Calu3 (cell line): ENCODE measurements at regions not wholly inside any gene's neighbourhood (a gene's known extent, or its start where the extent isn't known, plus 50 kb on each side); places are given as distances from the start of the nearest gene placed in this dataset.

Source experiments
- BruUV-seq: library from RNA; stranded (reverse); fragments of 400-500 nt; replicated peaks from 2 replicates; lab custom pipeline; 2021; lab: Mats Ljungman, UMichigan
- CTCF ChIA-PET: fragments of 300-600 bp; sonication (Branson Sonifier 250); formaldehyde crosslinking; loops from one replicate; lab custom pipeline; 2022; ENCODE audit warnings: antibody characterized with exemption; lab: Charles Lee
- DNase-seq: peaks from one replicate; pipeline ENCODE4 v3.0.0; 2022
- H3K27ac Mint-ChIP-seq: one replicate; pipeline ENCODE4 v1.8.0; 2022; ENCODE audit warnings: mixed read lengths; ENCODE audit not compliant: unreplicated experiment
- H3K27me3 Mint-ChIP-seq: one replicate; pipeline ENCODE4 v1.8.0; 2022; ENCODE audit warnings: mixed read lengths; ENCODE audit not compliant: unreplicated experiment
- H3K36me3 Mint-ChIP-seq: one replicate; pipeline ENCODE4 v1.8.0; 2022; ENCODE audit warnings: mild to moderate bottlenecking, moderate library complexity, mixed read lengths; ENCODE audit not compliant: insufficient read depth, unreplicated experiment
- H3K4me1 Mint-ChIP-seq: one replicate; pipeline ENCODE4 v1.8.0; 2022; ENCODE audit warnings: mild to moderate bottlenecking, low read depth, mixed read lengths; ENCODE audit not compliant: unreplicated experiment
- H3K4me3 Mint-ChIP-seq: one replicate; pipeline ENCODE4 v1.8.0; 2022; ENCODE audit warnings: mild to moderate bottlenecking, low read depth, moderate library complexity, mixed read lengths; ENCODE audit not compliant: unreplicated experiment
- H3K9me3 Mint-ChIP-seq: one replicate; pipeline ENCODE4 v1.8.0; 2022; ENCODE audit warnings: low read depth, mixed read lengths; ENCODE audit not compliant: unreplicated experiment
- intact Hi-C: fragments of 100-400 bp; cut with micrococcal nuclease; formaldehyde crosslinking; loops from one replicate; pipeline ENCODE4 v1.10.0; 2022; ENCODE audit not compliant: unreplicated experiment
- TF ChIP-seq, protein P1 (sequence below): fragments of 200-600 bp; IDR thresholded peaks from one replicate; pipeline ENCODE4 v1.8.0; 2022; ENCODE audit warnings: antibody characterized with exemption; ENCODE audit not compliant: unreplicated experiment

DNA sequence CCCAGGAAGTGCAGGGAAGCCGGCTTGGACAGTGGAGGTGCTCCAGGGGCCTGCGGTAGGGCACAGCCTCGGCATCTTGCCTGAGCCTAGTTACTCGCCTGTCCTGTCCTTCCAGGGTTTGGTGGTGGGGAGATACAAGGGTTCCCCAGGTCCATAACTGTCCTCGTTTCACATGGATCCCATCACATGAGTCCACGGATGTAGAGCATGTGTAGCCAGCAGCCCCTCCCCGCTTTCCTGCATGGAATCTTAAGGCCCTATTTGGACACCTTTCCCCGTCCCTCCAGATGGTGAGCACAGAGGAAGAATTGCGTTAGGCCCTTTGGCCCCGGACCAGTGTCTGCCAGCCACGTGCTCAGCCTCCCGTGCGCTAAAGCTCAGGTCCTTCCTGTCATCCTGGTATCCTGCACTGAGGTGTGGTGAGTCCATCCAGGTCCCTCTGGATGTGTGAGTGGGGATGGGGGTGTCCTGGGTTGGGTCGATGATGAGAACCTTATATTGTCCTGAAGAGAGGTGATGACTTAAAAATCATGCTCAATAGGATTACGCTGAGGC, 230.4 kb downstream of the SNRPN start:
- Mint-ChIP-seq H3K27me3 (no peaks in the 10 kb centered on the region), H3K4me1 (no peaks in the 10 kb centered on the region), H3K4me3 (no peak overlapping the region), H3K27ac (no peak overlapping the region), H3K9me3 (no peaks in the 10 kb centered on the region), H3K36me3 (no peaks in the 10 kb centered on the region)
- intact Hi-C loops: no loop called here
- CTCF ChIA-PET: no interaction called here
- TF ChIP-seq, protein P1, sequence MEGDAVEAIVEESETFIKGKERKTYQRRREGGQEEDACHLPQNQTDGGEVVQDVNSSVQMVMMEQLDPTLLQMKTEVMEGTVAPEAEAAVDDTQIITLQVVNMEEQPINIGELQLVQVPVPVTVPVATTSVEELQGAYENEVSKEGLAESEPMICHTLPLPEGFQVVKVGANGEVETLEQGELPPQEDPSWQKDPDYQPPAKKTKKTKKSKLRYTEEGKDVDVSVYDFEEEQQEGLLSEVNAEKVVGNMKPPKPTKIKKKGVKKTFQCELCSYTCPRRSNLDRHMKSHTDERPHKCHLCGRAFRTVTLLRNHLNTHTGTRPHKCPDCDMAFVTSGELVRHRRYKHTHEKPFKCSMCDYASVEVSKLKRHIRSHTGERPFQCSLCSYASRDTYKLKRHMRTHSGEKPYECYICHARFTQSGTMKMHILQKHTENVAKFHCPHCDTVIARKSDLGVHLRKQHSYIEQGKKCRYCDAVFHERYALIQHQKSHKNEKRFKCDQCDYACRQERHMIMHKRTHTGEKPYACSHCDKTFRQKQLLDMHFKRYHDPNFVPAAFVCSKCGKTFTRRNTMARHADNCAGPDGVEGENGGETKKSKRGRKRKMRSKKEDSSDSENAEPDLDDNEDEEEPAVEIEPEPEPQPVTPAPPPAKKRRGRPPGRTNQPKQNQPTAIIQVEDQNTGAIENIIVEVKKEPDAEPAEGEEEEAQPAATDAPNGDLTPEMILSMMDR: no peak
- no TSS peak for BruUV-seq
- DNase-seq: no peak

DNA sequence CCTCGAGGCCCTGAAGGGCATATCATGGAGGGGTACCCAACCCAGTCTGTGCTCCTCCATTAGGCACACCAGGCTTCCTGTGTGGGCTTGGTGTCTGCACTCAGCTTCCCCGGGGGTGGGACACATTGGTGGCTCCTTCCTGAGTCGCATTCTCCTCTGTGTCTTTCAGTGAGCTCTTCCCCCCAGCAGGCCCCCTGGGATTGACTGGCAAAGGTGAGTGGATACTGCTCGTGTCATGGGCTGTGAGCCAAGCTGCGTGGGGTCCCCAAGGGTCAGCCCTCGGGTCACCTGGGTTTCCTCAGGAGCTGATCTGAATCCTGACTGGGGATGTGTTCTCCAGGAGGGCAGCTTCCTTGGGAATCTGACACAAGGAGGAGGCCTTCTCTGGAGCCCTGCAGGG, 231.0 kb downstream of the SNRPN start:
- H3K36me3 Mint-ChIP-seq: no peaks in the 10 kb centered on the region
- DNase-seq: no peak
- CTCF ChIA-PET: no interaction called here
- no peaks in the 10 kb centered on the region for H3K27me3 Mint-ChIP-seq
- no peak overlapping the region for H3K27ac Mint-ChIP-seq
- BruUV-seq: no TSS peak
- TF ChIP-seq, protein P1: no peak
- intact Hi-C loops: no loop called here
- no peaks in the 10 kb centered on the region for H3K4me1 Mint-ChIP-seq
- no peaks in the 10 kb centered on the region for H3K9me3 Mint-ChIP-seq
- no peak overlapping the region for H3K4me3 Mint-ChIP-seq

DNA sequence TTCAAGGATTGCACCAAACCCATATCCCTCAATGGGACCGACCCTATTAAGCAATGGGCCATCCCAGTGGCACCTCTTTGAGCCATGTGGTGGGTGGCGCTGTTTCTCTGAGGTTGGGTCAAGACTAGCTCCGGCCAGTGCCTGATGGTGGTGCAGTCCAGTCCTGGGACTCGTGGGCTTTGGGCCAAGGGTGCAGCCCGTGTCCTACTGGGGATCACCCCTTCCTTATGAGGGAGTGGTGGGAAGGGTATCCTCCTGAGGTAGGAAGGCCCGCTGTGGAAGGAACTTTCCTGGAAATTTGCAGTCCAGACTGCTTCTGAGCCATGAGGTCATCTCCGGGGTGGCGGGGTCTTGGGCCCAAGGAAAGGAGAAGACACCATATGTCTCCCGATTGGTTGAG, 231.6 kb downstream of the SNRPN start:
- Mint-ChIP-seq H3K9me3 (no peaks in the 10 kb centered on the region), H3K27me3 (no peaks in the 10 kb centered on the region), H3K27ac (no peak overlapping the region), H3K4me1 (no peaks in the 10 kb centered on the region), H3K36me3 (no peaks in the 10 kb centered on the region), H3K4me3 (no peak overlapping the region)
- TF ChIP-seq, protein P1: no peak
- intact Hi-C loops: no loop called here
- no peak for DNase-seq
- BruUV-seq: no TSS peak
- CTCF ChIA-PET: no interaction called here

DNA sequence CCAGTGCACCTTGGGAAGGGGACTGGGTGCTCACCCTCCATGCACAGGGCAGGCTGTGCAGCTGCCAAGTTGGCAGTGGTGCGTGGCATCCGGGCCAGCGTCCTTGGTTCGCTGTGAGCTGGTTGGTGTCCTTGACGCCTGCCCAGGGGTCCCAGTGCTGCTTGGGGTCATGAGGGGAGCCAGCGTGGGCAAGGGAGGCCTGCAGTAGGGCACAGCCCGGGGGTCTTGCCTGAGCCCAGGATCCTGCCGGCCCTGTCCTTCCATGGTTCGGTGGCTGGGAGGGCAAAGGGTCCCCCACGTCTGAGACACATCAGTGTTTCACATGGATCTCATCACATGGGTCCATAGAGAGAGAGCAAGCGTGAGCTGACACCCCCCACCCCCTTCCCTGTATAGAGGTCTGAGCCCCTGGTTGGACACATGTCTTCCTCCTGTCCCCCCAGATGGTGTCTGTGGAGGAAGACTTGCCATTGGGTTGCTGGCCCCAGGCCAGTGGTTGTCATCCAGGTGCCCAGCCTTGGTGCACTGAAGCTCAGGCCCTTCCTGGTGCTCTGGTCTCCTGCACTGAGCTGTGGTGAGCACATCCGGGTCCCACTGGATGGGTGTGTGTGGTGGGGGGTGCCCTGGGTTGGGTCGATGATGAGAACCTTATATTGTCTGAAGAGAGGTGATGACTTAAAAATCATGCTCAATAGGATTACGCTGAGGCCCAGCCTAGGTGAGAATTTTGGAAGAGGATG, 232.3 kb downstream of the SNRPN start:
- H3K9me3 Mint-ChIP-seq: no peaks in the 10 kb centered on the region
- H3K36me3 Mint-ChIP-seq: no peaks in the 10 kb centered on the region
- H3K4me3 Mint-ChIP-seq: no peak overlapping the region
- H3K27ac Mint-ChIP-seq: no peak overlapping the region
- no peaks in the 10 kb centered on the region for H3K27me3 Mint-ChIP-seq
- intact Hi-C loops: no loop called here
- no TSS peak for BruUV-seq
- no peak for DNase-seq
- CTCF ChIA-PET: no interaction called here
- TF ChIP-seq, protein P1: no peak
- H3K4me1 Mint-ChIP-seq: no peaks in the 10 kb centered on the region
